GM21528 (cell line): ENCODE measurements at regions not wholly inside any gene's neighbourhood (a gene's known extent, or its start where the extent isn't known, plus 50 kb on each side); places are given as distances from the start of the nearest gene placed in this dataset.
A peak's percentile ranks its signal among the peaks of the same experiment; 100 is the strongest.

Source experiments
- ATAC-seq: cut with Tn5 transposase; IDR thresholded peaks from one replicate; pipeline ENCODE4 v1.9.1; 2021; ENCODE audit warnings: mild to moderate bottlenecking, moderate library complexity; ENCODE audit not compliant: unreplicated experiment, low FRiP score

DNA sequence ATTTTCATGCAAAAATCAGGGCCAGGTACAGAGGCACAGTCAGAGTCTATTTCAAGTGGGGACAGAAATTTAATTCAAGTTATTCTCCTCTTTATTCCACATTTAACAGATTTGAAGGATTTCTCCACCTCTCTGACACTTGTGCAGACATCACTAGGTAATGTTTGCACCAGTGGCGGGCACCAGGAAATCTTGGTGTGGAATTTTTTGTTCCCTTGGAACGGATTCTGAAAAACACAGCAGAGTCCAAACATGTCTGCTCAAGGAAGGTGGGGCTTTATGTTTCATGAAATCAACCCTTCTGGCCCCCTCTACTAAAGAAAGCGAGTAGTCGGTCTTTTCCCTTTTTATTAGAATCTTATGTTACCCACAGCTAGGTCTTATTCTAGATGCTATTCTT, 271.2 kb upstream of the MDFIC2 start:
- ATAC-seq: no peak

DNA sequence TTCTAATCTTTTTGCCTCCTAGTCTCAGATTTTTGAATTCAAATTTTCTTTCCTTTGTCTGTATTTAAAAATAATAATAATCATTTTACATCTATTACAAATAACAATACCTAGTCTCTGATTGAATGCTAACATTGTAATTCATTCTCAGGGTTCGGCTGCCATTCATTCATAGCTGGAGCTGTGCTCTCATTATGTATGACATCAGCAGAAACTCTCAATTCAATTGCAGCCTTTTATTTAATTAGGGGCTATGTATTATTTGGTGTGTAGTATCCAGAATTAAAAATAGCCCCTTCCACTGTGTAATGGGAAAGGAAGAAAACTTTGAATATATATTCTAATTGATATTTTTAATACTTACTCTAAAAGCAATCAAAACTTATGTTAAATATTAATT, 270.4 kb upstream of the MDFIC2 start:
- no peak for ATAC-seq

DNA sequence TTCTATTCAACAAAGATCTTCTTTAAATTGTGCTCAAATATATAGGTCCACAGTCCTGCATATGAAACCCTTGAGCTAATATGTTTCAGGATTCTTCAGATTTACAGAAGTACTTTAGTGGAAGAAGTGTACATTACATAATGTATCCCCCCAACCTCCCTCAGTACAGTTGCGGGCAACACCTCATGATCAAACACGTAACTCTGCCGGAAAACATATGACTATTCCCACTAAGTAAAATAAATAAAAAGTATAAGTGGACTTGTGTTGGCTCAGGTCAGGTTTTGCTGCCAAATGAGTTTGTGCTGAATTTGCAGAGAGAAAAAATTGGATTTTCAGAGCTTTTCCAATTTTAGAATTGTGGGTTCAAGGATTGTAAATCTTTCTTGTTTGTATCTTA, 267.6 kb upstream of the MDFIC2 start:
- ATAC-seq: no peak

GRCh38 chr3:70571696-70572095, 259.3 kb upstream of the MDFIC2 start:
- no peak for ATAC-seq

GRCh38 chr3:70570584-70570983, 258.1 kb upstream of the MDFIC2 start:
- no peak for ATAC-seq

GRCh38 chr3:70568626-70569025, 256.2 kb upstream of the MDFIC2 start:
- ATAC-seq: no peak

DNA sequence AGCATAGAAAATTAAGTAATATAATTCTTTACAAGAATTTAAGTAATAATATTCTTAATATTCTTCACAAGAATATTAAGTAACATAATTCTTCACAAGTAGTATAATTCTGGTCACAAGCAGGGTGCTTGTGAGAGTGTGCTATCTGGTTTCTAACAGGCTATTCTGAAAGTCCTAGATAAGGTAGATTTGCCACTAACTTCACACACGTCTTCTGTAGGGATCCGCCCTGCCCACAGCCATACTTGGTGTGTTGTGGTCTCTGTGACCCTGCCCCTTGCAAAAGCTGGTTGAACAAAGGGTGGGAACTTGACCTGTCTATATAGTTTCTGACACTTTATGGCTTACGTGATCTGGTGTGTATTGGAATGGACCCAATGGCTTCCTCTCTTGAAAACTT, 253.4 kb upstream of the MDFIC2 start:
- no peak for ATAC-seq

GRCh38 chr3:70564552-70564951, 252.1 kb upstream of the MDFIC2 start:
- no peak for ATAC-seq

GRCh38 chr3:70561796-70562195, 249.4 kb upstream of the MDFIC2 start:
- ATAC-seq: no peak

DNA sequence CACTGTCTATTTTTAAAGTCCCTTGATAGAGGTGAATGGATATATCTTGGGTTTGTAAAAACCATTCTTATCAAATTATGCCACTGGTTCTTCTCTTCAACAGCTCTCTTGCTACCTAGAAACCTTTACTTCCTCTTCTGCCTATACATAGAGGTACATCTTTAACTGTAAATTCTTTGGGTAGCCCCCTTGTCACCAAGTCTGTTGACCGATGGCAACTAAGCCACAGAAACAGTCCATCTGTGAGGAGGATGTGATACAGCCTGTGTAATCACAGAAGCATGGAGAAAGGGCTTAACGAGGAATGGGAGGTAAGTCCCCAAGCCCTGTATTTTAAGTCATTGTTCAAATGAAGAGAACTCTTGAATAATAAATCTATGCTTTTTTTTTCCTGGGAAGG, 246.5 kb upstream of the MDFIC2 start:
- ATAC-seq: no peak

DNA sequence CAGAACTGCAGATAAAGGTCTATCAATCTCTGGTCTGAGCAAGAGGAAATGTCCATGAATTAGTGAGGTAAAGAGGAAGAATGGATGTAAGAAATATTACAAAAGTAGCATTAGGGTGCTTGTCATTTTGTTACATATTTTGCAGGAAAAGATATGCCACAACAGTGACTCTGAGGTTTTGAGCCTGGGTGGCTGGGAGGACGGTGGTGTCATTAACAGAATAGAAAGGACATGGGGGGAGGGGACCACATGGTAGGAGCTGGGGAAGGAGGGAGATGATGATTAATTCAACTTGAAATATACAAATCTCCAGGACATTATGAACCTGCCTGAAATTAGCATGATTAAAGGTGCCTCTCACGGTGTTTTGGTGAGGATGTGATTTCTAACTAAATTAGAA, 245.5 kb upstream of the MDFIC2 start:
- no peak for ATAC-seq

DNA sequence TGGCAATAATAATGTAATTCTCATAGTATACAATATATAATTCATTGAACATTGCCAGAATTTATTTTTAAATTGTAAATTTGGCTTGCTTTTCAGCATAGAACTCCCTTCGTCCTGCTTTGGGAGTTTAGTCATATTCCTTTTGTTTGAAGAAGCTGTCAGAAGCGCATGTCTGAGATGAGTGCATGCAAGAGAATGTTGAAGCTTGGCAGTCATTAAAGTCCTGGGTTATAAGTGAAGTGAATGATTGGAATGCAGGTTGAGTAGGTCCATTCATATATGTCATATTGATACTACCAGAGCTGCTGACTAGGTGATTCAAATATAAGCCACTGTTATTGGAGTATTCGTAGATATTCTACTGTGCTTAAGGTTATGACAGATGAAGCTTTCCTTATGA, 243.6 kb upstream of the MDFIC2 start:
- no peak for ATAC-seq

- ATAC-seq: no peak
Observed at GRCh38 chr3:70554170-70554569, 241.7 kb upstream of the MDFIC2 start.

DNA sequence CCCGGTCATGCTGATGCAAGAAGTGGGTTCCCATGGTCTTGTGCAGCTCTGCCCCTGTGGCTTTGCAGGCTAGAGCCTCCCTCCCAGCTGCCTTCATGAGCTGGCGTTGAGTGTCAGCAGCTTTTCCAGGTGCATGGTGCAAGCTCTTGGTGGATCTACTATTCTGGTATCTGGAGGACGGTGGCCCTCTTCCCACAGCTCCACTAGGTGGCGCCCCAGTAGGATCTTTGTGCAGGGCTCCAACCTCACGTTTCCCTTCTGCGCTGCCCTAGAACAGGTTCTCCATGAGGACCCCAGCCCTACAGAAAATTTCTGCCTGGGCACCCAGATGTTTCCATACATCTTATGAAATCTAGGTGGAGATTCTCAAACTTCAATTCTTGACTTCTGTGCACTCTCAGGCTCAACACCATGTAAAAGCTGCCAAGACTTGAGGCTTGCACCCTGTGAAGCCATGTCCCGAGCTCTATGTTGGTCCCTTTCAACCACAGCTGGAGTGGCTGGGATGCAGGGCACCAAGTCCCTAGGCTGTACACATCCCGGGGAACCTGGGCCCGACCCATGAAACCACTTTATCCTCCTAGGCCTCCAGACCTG, 238.4 kb upstream of the MDFIC2 start:
- ATAC-seq: peak; percentile 76

DNA sequence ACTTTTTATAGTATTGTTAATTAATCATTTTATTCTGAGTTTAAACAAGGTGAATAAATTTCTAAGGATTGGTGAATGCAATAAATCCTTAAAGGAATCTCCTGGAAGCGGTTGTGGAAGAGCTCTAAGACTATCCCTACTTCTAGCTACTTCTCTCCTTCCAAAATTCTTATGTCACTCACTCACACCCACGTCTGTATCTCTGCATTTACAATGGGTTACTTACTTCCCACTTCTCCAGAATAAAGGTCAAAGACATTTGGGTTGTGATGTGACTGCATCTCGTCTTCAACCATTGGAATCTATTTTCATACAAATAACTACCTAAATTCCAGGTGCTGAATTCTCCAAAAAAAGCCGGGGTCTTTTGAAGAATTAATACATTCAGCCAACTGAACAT, 234.2 kb upstream of the MDFIC2 start:
- ATAC-seq: no peak

DNA sequence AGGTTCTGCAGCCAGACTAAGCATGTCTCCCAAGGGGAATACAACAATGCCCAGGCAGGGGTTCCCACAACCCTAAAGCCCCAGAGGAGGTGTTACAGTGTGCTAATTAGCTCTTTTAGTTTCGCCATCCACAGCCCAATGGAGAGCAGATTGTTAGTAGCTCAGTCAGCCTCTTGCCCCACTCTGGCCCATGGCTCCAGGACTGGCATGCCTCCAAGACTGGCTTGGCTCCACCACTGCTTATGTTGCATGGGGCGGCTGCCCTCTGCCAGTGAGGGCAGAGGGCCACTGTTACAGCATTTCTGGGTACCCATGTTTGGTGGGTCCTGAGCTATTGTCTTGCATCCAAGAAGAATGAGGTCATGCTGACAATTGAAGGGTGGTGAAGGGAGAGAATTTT, 231.1 kb upstream of the MDFIC2 start:
- ATAC-seq: no peak

- no peak for ATAC-seq
Observed at GRCh38 chr3:70539908-70540307, 227.5 kb upstream of the MDFIC2 start.

DNA sequence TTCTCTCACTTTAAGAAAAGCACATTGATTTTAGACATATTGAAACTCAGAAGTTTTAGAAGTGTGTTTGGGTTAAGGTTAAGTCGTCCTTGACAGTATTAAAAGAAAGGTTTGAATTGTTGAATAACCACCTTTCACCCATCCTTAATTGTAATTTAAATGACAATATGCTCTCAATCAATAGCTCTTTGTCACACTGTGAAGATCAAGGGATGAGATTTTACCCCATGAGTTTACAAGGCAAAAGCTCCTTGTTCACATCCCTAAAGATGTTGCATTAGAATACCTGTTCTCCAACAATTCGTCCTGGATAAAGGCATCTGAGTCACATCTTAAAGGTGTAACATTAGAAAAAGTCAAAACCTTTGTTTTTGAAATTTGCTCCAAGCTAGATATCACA, 220.4 kb upstream of the MDFIC2 start:
- no peak for ATAC-seq

- ATAC-seq: no peak
Observed at GRCh38 chr3:70531838-70532489, 219.5 kb upstream of the MDFIC2 start.

DNA sequence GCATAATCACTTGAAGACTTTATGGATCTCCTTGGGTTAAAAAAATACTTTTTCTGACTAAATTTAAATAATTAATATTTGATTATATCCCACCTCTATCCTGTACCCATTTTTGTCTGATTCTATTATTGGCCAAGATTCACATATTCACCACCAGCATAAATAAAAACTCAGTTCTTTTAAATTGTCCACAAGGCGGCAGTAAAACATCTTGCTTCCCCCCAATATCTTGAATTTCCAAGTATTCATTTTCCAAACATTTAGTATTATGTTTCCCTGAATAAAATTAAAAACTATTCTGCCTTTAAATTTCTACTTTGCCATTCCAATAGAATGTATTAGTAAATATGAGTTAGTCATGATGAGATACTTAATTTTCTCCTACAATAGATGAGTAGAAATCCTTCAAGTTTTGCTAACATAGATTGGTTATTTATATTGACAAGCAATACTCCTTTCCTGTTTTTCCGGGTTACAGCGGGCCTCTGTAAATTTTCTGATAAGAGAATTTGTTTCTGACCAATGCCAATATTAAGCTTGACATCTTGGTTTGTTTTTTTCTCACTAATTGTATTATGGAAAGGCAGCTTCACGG, 218.7 kb upstream of the MDFIC2 start:
- no peak for ATAC-seq

DNA sequence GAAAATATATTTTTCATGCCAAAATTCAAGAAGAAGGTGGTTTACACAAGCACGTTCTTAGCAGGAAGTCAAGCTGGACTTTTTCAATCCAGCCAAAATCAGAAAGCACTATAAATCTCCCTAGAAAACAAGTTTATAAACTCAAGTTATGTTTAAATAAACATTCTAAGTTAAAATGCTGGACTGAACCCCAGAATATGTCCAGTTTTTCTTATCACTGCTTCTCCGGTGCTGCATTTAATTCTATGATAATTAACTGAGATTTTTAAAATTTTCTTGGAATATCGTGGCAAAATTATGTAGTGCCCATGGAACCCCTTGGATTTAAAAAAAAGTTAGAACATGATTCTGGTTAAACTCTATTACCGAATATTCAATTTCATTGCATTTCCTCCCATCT, 218.2 kb upstream of the MDFIC2 start:
- no peak for ATAC-seq

- no peak for ATAC-seq
Observed at GRCh38 chr3:70527026-70527425, 214.6 kb upstream of the MDFIC2 start.
